ENCODE measurements at regions not wholly inside any gene's neighbourhood (a gene's known extent, or its start where the extent isn't known, plus 50 kb on each side); places are given as distances from the start of the nearest gene placed in this dataset.

DNA sequence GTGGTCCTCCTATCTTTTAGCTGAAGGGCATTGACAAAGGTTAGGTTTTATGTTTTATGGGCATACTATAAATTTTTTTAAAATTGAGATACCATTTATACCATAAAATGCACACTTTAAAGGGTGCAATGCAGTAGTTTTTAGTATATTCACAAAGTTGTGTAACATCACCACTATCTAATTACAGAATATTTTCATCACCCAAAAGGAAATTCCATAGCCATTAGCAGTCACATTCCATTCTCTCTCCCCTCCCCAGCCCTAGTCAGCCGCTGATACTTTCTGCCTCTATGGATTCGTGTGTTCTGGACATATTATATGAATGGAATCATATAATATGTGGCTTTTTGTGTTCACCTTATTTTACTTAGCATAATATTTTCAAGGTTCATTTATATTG lies 135.8 kb upstream of the B3GALT2 start:
- no peaks in the 10 kb centered on the region for H3K4me1 Mint-ChIP-seq (ENCODE audit: low read depth)
- H3K36me3 Mint-ChIP-seq (ENCODE audit: low read depth), result no peaks in the 10 kb centered on the region
- no peak overlapping the region for H3K4me3 Mint-ChIP-seq
- H3K27me3 Mint-ChIP-seq, result no peaks in the 10 kb centered on the region
- ChIA-PET POLR2A (no interaction called here), CTCF (no interaction called here)
- TF ChIP-seq, protein P1, sequence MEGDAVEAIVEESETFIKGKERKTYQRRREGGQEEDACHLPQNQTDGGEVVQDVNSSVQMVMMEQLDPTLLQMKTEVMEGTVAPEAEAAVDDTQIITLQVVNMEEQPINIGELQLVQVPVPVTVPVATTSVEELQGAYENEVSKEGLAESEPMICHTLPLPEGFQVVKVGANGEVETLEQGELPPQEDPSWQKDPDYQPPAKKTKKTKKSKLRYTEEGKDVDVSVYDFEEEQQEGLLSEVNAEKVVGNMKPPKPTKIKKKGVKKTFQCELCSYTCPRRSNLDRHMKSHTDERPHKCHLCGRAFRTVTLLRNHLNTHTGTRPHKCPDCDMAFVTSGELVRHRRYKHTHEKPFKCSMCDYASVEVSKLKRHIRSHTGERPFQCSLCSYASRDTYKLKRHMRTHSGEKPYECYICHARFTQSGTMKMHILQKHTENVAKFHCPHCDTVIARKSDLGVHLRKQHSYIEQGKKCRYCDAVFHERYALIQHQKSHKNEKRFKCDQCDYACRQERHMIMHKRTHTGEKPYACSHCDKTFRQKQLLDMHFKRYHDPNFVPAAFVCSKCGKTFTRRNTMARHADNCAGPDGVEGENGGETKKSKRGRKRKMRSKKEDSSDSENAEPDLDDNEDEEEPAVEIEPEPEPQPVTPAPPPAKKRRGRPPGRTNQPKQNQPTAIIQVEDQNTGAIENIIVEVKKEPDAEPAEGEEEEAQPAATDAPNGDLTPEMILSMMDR (IDR thresholded peaks at IDR 0.05), result no peak
- intact Hi-C loops (cut with micrococcal nuclease), result no loop called here
- H3K9me3 Mint-ChIP-seq, result peaks cover 15% of the 10 kb centered on the region
- ATAC-seq (no peak), DNase-seq (no peak)
- no peak overlapping the region for H3K27ac Mint-ChIP-seq

DNA sequence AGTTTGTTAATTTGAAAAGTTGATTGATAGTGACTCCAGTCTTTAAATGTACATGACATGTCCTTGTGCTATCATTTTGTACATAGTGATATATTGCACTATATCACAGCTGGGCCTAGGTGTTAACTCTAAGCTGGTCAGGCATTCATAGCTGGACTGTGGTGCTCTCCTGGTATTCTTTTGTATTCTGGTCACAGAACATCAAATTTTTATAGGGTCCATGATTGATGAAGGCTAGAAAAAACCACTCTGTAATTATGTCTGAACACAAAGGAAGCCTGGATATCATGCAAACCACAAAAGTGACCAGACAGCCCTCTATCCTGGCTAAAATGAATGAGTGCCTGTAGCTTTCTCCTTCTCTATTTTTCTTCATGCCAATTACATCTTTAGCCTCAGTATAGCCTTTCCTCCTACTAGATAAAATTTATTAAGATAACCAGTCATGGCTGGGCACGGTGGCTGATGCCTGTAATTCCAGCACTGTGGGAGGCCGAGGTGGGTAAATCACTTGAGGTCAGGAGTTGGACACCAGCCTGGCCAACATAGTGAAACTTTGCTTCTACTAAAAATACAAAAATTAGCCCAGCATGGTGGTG lies 134.9 kb upstream of the B3GALT2 start:
- Mint-ChIP-seq H3K9me3 (peaks cover 15% of the 10 kb centered on the region), H3K27ac (no peak overlapping the region), H3K4me3 (no peak overlapping the region), H3K4me1 (ENCODE audit: low read depth) (no peaks in the 10 kb centered on the region), H3K27me3 (no peaks in the 10 kb centered on the region), H3K36me3 (ENCODE audit: low read depth) (no peaks in the 10 kb centered on the region)
- TF ChIP-seq, protein P1 (IDR thresholded peaks at IDR 0.05), result no peak
- DNase-seq, result no peak
- ATAC-seq, result no peak
- intact Hi-C loops (cut with micrococcal nuclease), result no loop called here
- ChIA-PET POLR2A (no interaction called here), CTCF (no interaction called here)

DNA sequence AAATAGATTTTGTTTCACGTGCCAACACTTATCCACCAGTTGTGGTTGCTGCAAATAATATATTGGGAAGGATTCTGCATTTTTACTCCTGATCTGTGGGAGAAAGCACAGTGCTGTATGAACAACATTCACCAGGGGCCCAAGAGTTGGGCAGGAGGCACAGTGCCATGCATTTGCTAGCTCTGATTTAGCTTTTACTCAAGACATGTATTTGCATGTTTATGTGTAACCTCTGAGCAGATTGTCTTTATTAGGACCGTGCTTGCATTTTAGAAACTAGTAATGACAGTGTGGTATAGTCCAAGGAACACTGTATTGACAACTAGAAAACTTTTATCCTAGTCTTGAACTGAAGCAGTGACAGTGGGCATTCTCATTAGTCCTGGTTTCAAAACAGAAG lies 133.9 kb upstream of the B3GALT2 start:
- Mint-ChIP-seq H3K36me3 (ENCODE audit: low read depth) (no peaks in the 10 kb centered on the region), H3K4me1 (ENCODE audit: low read depth) (no peaks in the 10 kb centered on the region), H3K27me3 (no peaks in the 10 kb centered on the region), H3K9me3 (peaks cover 15% of the 10 kb centered on the region), H3K27ac (no peak overlapping the region), H3K4me3 (no peak overlapping the region)
- ChIA-PET CTCF (no interaction called here), POLR2A (no interaction called here)
- no peak for DNase-seq
- ATAC-seq, result no peak
- TF ChIP-seq, protein P1 (IDR thresholded peaks at IDR 0.05), result no peak
- intact Hi-C loops (cut with micrococcal nuclease), result no loop called here

DNA sequence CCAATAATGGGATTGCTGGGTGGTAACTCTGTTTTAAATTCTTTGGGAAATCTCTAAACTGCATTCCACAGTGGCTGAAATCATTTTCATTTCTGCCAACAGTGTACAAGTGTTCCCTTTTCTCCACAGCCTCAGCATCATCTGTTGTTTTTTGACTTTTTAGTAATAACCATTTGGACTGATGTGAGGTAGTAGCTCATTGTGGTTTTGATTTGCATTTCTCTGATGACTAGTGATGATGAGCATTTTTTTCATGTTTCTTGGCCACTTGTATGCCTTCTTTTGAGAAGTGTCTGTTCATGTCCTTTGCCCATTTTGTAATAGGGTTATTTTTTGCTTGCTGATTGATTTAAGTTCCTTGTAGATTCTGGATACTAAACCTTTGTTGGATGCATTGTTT lies 131.9 kb upstream of the B3GALT2 start:
- ChIA-PET CTCF (no interaction called here), POLR2A (no interaction called here)
- ATAC-seq, result no peak
- H3K4me3 Mint-ChIP-seq, result no peak overlapping the region
- TF ChIP-seq, protein P1 (IDR thresholded peaks at IDR 0.05), result no peak
- no peaks in the 10 kb centered on the region for H3K27me3 Mint-ChIP-seq
- no peaks in the 10 kb centered on the region for H3K36me3 Mint-ChIP-seq (ENCODE audit: low read depth)
- no peaks in the 10 kb centered on the region for H3K4me1 Mint-ChIP-seq (ENCODE audit: low read depth)
- intact Hi-C loops (cut with micrococcal nuclease), result no loop called here
- peaks cover 15% of the 10 kb centered on the region for H3K9me3 Mint-ChIP-seq
- DNase-seq, result no peak
- no peak overlapping the region for H3K27ac Mint-ChIP-seq

DNA sequence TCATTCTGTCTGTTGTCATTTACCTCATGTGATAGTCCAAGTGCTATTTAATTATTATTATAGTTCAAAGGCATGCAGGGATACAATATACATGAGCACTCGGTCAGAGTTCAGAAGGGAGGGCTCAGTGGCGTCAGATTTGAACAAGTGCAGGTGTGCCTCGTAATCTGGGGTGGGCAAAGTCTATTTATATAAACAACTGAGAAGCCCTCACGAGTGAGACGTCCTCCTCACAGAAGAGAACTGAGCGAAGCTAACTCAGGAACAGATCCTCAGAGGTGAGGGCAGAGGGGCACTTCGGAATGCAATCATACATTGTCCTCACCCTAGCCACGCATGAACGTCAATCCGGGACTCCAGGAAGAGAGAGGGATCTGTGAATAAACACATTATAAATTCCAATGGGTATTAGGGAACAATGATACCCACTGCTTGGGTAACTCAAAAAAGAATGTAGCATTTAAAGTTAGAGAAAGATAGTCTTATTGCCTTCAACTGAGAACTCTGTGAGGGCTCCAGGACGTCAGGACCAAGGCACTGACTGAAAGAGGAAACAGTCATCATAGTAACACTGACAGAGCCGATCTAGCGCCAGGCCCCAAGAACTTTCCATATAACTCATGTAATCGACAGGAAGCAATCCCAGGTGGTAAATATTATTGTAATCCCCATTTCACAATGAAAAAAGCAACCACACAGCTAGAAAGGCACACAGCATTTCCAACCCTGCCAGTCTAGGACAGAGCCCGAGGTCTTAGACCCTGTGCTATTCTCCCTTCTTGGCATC lies 127.1 kb upstream of the B3GALT2 start:
- DNase-seq, result no peak
- no peaks in the 10 kb centered on the region for H3K27me3 Mint-ChIP-seq
- H3K4me1 Mint-ChIP-seq (ENCODE audit: low read depth), result peaks cover 13% of the 10 kb centered on the region
- no peak for ATAC-seq
- no peak overlapping the region for H3K27ac Mint-ChIP-seq
- H3K9me3 Mint-ChIP-seq, result peaks cover 6% of the 10 kb centered on the region
- TF ChIP-seq, protein P1 (IDR thresholded peaks at IDR 0.05), result no peak
- no peaks in the 10 kb centered on the region for H3K36me3 Mint-ChIP-seq (ENCODE audit: low read depth)
- ChIA-PET CTCF (no interaction called here), POLR2A (no interaction called here)
- H3K4me3 Mint-ChIP-seq, result no peak overlapping the region
- intact Hi-C loops (cut with micrococcal nuclease), result no loop called here
